ENCODE measurements at regions not wholly inside any gene's neighbourhood (a gene's known extent, or its start where the extent isn't known, plus 50 kb on each side); places are given as distances from the start of the nearest gene placed in this dataset.

DNA sequence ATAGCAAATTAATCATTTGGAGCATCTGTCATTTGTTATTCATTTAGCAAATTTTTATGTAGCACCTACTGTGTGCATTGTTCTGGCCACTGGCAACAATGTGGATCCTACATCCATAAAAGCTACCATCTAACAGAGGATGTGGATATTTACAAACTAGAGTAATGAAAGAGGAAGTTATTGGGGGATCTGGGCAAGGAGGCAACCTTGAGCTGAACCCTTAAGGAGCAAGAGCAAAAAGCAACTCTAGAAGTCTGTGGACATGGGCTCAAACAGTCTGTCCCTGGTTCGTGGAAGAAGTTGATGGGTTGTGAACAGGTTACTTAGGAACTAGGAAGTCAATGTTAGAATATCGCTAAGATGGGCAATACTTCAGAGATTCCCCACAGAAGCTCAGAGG lies 259.9 kb downstream of the SYK start:
- Histone ChIP-seq H3K4me1 (ENCODE audit: control insufficient read depth, extremely low read depth, insufficient read depth, low read length) (peaks cover 35% of the 10 kb centered on the region), H3K79me2 (ENCODE audit: control insufficient read depth, insufficient read depth, low read length) (no peaks in the 10 kb centered on the region), H3K4me2 (ENCODE audit: insufficient read depth, low read length) (no peak overlapping the region), H3K27ac (ENCODE audit: insufficient read depth, low read depth, low read length) (peak overlapping the region; percentile 68), H4K20me1 (replicated peaks; ENCODE audit: control insufficient read depth, extremely low read depth, insufficient read depth, low read length) (no peaks in the 10 kb centered on the region), H3K4me3 (replicated peaks in 1 of 3; ENCODE audit: insufficient read depth in 1 of 3, low read depth in 1 of 3, low read length in 3 of 3) (no peak overlapping the region), H2AFZ (ENCODE audit: low read depth, low read length) (no peak overlapping the region), H3K9me1 (replicated peaks; ENCODE audit: control insufficient read depth, extremely low read depth, insufficient read depth, low read length) (no peaks in the 10 kb centered on the region), H3K27me3 (ENCODE audit: control insufficient read depth in 2 of 2, insufficient read depth in 2 of 2, low read length in 2 of 2) (no peaks in the 10 kb centered on the region), H3K9ac (replicated peaks; ENCODE audit: extremely low read depth, insufficient read depth, low read length) (no peak overlapping the region), H3K36me3 (ENCODE audit: control insufficient read depth in 2 of 2, extremely low read depth in 1 of 2, insufficient read depth in 2 of 2, low read length in 2 of 2) (no peaks in the 10 kb centered on the region), H3K9me3 (replicated peaks; ENCODE audit: control insufficient read depth, insufficient read depth, low read length) (no peaks in the 10 kb centered on the region)
- dilution Hi-C loops (cut with MboI; ENCODE audit: extremely low pct_ligation_motif_present, low sequenced_read_pairs) (no loop called here), intact Hi-C loops (cut with micrococcal nuclease) (loop anchor here (2.0 to 5.0 kb wide), 5 partner anchors 39 to 361 kb away; partner anchors contain the start of gene NFIL3)
- no peak for FAIRE-seq
- ChIA-PET CTCF (interaction anchor here (0.9 to 1.8 kb wide), 2 partner anchors 10 to 24 kb away, joined by 4 to 5 read pairs; no protein-coding TSS in a partner anchor), POLR2A (no interaction called here)
- no peak for DNase-seq (ENCODE audit: low read depth, low spot score)
- TF ChIP-seq POLR2AphosphoS5 (IDR thresholded peaks at IDR 0.05; ENCODE audit: insufficient read depth, low read depth, low read length) = no peak
- TF ChIP-seq MYC (IDR thresholded peaks at IDR 0.05; ENCODE audit: low read depth, low read length) = no peak
- TF ChIP-seq GATA2 (IDR thresholded peaks at IDR 0.05; ENCODE audit: insufficient read depth, insufficient read length, low read depth, low read length) = no peak
- TF ChIP-seq FOS (IDR thresholded peaks at IDR 0.05; ENCODE audit: borderline replicate concordance, insufficient read depth, low read length) = no peak
- TF ChIP-seq EZH2 (IDR thresholded peaks at IDR 0.05; ENCODE audit: borderline replicate concordance, low read depth, low read length, severe bottlenecking) = no peak
- TF ChIP-seq, protein P1, sequence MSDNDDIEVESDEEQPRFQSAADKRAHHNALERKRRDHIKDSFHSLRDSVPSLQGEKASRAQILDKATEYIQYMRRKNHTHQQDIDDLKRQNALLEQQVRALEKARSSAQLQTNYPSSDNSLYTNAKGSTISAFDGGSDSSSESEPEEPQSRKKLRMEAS (IDR thresholded peaks at IDR 0.05; ENCODE audit: insufficient read depth, insufficient read length) = no peak
- TF ChIP-seq JUN (IDR thresholded peaks at IDR 0.05; ENCODE audit: borderline replicate concordance, insufficient read depth, insufficient read length, low read depth) = no peak
- no peak for TF ChIP-seq POLR2A (IDR thresholded peaks at IDR 0.05; ENCODE audit: low read depth, low read length)
- TF ChIP-seq, protein P2, sequence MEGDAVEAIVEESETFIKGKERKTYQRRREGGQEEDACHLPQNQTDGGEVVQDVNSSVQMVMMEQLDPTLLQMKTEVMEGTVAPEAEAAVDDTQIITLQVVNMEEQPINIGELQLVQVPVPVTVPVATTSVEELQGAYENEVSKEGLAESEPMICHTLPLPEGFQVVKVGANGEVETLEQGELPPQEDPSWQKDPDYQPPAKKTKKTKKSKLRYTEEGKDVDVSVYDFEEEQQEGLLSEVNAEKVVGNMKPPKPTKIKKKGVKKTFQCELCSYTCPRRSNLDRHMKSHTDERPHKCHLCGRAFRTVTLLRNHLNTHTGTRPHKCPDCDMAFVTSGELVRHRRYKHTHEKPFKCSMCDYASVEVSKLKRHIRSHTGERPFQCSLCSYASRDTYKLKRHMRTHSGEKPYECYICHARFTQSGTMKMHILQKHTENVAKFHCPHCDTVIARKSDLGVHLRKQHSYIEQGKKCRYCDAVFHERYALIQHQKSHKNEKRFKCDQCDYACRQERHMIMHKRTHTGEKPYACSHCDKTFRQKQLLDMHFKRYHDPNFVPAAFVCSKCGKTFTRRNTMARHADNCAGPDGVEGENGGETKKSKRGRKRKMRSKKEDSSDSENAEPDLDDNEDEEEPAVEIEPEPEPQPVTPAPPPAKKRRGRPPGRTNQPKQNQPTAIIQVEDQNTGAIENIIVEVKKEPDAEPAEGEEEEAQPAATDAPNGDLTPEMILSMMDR (IDR thresholded peaks at IDR 0.05; ENCODE audit: extremely low read depth in 1 of 2, insufficient read depth in 1 of 2, low read depth in 1 of 2, low read length in 2 of 2) = no peak
- no TSS peak for BruUV-seq (replicated peaks)
